GM13977 (cell line): ENCODE measurements at regions not wholly inside any gene's neighbourhood (a gene's known extent, or its start where the extent isn't known, plus 50 kb on each side); places are given as distances from the start of the nearest gene placed in this dataset.

Source experiments
- DNase-seq: peaks from one replicate; pipeline ENCODE4 v3.0.0; 2012; ENCODE audit warnings: low spot score
- CTCF ChIP-seq: IDR thresholded peaks from 2 replicates; pipeline ENCODE4 v1.5.1; 2012; ENCODE audit warnings: mild to moderate bottlenecking, control low read depth; ENCODE audit not compliant: insufficient read depth; ENCODE audit errors: extremely low read depth, missing control alignments
- in situ Hi-C: fragments of 300-500 bp; cut with MboI; formaldehyde crosslinking; loops from one replicate; pipeline ENCODE4 v1.12.0; 2022; ENCODE audit warnings: low sequenced_read_pairs, low pct_unique_long_range_greater_than_20kb, mixed read lengths, inconsistent platforms; ENCODE audit not compliant: unreplicated experiment

GRCh38 chr14:61183196-61183885 is 97.8 kb downstream of the TMEM30B start:
- TF ChIP-seq CTCF, result no peak
- in situ Hi-C loops, result no loop called here
- no peak for DNase-seq

GRCh38 chr14:61179796-61180398 is 101.2 kb downstream of the TMEM30B start:
- no peak for TF ChIP-seq CTCF
- DNase-seq, result no peak
- in situ Hi-C loops, result no loop called here

GRCh38 chr14:61179061-61179690 is 102.0 kb downstream of the TMEM30B start:
- TF ChIP-seq CTCF, result no peak
- in situ Hi-C loops, result no loop called here
- no peak for DNase-seq

GRCh38 chr14:61178226-61179060 is 102.7 kb downstream of the TMEM30B start:
- DNase-seq, result no peak
- in situ Hi-C loops, result no loop called here
- no peak for TF ChIP-seq CTCF

- in situ Hi-C loops, result no loop called here
- DNase-seq, result no peak
- no peak for TF ChIP-seq CTCF
These were observed 103.6 kb downstream of the TMEM30B start for GRCh38 chr14:61177279-61178225.
